Germinal center (tissue), 1 donor: ENCODE measurements at regions not wholly inside any gene's neighbourhood (a gene's known extent, or its start where the extent isn't known, plus 50 kb on each side); places are given as distances from the start of the nearest gene placed in this dataset.

Experiments used
- DNase-seq: peaks from one replicate; pipeline ENCODE4 v3.0.0; 2012; ENCODE audit warnings: mixed read lengths, low spot score

DNA sequence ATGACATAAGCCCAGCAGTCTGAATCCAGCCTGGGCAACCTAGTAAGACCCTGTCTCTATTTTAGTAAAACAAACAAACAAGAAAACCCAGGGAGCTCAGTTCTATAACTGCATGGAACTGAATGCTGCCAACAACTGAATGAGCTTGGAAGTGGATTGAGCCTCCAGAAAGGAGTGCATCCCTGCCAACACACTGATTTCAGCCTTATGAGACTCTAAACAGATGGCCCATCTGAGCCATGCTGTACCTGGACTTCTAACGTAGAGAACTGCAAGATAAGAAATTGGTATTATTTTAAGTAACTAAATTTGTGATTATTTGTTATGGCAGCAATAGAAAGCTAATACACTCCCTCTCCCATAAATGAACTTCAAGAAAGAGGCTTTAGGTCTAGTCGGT is 150.4 kb upstream of the RAI14 start:
- no peak for DNase-seq

DNA sequence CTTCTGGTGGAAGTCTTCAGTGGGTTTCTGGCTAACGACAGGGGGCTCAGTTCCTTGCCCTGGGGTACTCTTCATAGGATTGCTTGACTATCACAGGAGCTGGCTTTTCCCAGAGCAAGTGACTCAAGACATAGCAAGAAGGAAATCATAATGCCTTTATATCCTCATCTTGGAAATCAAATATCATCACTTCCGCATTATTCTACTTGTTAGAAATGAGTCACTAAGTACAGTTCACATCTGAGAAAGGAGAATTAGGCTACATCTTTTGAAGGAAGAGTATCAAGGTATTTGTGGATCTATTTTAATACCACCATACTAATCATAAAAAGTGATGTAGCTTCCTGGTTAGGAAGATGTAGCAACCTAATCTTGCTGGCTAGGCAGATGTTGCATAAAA is 148.2 kb upstream of the RAI14 start:
- DNase-seq, result no peak

DNA sequence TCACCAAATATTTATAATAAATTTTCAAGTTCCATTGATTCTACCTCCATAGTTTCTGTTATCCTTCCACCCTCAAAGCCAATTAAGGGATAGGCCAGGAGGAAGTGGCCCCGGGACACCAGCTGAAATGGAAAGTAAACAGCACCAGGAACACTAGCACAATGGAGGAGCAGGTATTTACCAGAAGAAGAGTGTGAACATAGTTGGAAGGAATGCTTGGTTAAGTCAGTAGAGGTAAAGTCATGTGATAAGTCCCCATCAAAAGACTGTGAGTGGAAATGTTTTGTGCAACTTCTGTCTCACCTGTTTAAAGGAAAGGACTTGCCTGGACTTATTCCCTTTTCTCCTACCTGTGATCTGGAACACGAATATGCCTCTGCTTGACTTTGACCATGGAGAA is 146.7 kb upstream of the RAI14 start:
- DNase-seq, result no peak

DNA sequence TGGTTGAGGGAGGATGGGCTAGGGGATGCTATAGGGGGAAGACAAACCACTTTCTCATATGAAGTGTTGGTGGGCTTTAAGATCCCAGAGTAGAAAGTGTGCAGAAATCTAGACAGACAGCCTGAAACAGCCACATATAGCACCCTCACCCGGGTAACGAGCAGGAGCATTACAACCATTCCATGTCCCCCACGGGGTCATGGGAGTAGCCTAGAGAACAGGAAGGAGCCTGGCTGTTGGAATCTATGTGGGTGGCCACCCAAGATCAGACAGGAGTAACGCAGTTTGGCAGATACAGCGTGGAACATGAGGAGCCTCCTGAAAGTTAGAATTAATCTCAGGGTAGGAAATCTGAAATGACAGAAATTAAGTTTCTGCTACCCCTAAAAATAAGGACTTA is 146.1 kb upstream of the RAI14 start:
- DNase-seq, result no peak

DNA sequence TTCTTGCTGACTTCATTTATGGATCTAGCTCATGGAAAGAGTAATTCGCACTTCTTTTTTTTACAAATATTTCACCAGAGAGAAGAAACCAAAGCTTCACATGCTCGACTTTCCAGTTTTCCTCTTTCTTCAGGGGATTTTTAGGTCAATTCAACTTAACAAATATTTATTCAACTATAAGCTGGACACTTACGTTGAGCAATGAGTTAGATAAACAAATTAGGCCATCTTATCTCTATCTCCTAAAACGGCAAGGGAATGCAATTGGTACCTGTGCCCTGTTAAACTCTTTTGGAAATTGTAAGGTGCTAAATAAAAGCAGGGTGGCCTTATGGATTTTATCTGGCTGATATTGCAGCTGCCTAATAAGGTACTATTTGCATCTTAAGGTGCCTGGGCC is 145.1 kb upstream of the RAI14 start:
- DNase-seq, result no peak

DNA sequence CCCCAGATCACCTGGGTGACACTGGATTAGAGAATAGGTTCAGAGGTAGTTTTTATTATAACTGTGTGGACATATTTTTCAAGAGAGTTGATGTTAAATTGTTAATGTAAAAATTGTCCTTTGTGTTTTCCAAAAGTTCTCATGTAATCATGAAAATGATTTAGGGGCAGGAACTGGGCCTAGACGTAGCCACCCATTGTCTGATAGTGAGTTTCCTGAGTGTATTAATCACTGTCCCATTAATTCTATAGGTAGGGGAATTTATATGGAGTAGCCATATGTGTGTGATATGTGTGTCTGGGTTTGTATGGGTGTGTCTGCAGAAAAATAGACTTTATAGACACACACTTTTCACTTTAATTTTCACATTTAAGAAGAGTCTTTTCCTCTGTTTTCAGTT is 144.6 kb upstream of the RAI14 start:
- no peak for DNase-seq

DNA sequence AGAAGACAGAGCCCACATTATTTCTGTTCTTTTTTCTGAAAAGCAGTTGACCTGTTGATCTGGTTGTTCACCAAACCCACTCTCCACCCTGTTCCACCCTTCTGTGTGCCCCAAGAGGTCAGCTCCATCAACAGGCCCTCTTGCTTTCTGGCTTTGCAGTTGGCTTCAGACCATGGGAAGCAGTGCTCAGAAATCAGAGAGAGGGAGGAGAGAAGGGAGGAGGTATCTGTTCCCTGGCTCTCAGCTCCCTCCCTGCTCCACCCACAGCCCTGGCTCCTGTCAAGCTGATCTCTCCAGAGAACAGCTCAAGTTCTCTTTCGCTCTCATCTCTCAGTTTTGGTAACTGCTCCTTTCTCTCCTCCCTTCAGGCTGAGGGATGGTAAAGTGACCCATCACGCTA is 144.2 kb upstream of the RAI14 start:
- no peak for DNase-seq

DNA sequence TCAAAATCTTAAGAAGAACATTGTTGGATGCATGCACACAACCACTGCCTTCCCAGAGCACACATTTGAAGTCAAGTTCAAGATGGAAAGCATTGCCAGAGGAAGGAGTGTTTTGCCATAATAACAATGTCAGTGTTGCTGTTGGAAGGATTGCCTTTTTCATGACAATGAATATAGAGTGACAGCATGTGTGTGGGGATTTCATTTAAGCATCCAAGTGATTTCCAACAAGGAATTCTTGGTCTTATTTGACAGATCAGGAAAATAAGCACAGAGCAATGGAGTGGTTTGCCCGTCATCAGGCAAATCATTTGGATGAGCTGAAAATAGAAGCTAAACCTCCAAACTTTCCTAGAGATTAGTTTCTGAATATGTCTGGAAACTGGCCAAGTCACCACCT is 140.0 kb upstream of the RAI14 start:
- no peak for DNase-seq

DNA sequence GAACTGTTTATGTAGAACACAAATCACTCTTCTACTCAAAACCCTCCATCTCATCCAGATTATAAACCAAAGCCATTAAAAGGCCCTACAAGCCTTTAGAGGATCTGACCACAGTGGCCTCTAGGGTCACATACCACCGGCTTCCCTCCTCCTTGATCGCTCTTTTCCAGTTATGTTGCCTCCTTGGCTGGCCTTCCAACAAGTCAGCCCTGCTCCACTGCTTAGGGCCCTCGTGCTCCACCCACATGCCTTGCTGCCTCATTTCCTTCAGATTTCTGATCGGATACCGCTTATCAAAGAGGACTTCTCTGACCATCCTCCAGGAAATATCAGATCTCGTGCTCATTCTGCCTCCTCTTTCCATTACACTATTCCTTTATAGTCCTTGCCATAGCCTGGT is 139.4 kb upstream of the RAI14 start:
- no peak for DNase-seq

DNA sequence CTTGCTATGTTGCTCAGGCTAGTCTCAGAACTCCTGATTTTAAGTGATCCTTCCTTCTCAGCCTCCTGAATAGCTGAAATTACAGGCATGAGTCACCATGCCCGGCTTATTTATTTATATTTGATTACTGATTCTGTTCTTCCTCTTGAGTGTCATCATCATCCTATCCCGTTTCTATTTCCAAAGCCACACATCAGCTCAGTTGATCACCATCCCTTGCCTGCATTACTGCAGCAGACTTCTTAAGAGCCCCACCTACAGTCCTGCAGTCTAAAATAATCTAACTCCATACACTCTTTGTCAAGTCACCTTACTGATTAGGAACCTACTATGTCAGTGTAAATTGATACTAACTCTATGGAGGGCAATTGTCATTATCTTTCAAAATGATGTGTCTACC is 138.9 kb upstream of the RAI14 start:
- DNase-seq, result no peak

DNA sequence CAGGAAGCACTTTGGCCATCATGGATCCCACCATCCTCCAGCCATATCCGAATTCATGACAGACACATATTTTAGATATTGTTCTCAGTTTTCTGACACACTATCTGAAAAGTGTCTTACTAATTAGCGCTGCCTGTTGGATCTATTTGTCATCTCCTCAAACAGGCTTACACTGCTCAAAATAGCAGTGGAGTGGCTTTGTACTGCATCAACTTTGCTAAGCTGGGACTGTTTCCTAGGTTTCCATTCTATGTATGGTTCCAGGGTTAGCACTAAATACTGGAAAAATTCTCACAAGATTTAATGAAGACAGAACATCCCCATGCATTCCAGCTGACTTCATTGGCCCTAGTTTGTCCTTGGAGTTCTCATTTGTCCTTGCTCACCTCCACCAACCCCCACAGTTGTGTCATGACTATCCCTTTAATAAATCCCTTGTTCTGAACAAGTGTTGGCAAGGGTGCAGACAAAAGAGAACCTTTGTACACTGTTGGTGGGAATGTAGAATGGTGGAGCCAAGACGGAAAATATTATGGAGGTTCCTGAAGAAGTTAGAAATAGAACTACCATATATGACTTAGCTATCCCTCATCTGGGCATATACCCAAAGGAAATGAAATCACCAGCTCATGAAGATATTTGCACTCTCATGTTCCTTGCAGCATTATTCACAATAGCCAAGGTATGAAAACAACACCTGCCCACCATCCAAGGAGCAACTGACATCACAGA is 136.5 kb upstream of the RAI14 start:
- no peak for DNase-seq

DNA sequence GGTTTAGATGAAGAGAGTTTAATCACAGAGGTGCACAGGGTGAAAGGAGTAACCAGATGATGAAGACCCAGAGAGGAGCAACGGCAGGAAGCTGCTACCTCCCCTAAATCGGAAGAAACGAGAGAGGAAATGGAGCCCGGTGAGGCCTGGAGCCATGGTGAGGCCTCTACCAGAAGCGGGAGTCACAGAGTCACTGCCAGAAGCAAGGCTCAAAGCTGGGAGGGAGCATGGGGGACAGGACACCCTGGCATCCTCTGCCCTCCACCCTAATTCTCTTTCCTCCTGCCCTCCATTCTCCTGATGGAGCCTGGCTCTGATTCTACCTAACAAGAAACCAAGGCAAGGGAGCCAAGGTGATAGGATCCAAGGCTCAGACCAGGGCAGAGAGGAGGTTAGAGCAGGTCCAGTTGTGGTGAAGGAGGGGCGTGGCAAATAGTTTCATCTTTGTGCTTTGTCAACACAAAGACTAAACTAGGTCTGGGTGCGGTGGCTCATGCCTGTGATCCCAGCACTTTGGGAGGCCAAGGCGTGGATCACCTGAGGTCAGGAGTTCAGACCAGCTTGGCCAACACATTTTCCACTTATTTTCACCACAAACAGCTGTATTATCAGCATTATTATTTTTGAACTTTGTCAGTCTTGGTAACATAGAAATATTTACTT is 134.4 kb upstream of the RAI14 start:
- DNase-seq, result no peak

DNA sequence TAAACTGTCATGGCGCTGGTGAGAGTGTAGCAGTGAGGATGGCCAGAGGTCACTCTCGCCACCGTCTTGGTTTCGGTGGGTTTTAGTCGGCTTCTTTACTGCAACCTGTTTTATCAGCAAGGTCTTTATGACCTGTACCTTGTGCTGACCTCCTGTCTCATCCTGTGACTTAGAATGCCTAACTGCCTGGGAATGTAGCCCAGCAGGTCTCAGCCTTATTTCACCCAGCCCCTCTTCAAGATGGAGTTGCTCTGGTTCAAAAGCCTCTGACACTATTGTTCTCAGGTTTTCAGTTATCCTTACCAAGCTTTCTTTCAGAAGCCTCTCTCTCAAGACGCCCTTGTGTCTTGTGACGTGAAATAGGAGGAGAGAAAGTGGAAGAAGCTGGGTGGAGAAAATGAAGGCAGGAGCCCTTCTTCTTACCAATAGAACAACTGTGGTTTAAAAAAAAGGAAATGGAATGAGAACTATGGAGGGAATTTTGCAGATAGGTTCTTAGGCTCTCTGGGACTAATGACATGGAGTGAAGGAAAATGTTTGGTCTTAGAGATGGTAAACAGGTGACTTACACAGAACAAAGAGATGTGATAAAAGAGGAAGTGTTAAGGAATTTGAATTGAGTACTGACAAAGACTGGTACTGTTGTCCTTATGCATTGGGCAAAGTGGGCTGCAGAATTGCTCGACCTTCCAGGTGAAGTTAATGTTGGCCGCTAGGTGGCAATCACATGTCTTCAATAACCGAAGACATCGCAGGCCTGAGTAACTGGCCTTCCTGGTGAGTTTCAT is 133.3 kb upstream of the RAI14 start:
- peak; percentile 60 for DNase-seq

DNA sequence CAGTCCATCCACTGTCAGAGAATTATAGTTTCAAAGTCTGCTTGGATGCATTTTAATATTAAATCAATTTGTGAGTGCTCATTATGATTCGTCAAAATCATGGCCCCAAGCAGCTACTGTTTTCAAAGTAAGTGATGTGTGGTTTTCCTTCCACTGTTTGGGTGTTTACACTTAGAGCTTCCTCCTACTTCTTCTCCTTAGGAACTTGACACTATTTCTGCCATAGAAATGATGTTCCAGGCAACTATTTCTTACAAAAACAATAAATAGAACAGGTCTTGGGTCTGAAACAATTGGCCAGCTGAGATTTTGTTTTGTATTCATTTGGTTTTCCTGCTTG is 132.8 kb upstream of the RAI14 start:
- no peak for DNase-seq

DNA sequence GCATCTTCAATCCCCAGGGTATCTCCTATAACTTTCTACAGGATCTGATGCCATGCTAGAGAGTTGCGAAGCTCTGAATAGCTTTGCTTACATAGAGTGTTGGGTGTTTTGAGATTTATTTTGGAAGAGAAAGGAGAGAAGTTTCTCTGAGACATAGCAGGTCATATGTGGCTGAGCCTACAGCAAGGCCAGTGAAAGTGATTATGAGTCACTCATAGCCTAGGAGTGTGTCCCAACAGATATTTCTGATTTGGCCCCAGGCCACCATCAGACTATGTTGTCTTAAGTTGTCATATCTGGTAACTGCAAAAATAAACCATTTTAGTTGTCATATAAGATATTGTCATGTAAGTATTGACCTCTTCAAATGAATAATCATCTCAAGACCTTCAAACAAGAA is 132.0 kb upstream of the RAI14 start:
- DNase-seq, result no peak

DNA sequence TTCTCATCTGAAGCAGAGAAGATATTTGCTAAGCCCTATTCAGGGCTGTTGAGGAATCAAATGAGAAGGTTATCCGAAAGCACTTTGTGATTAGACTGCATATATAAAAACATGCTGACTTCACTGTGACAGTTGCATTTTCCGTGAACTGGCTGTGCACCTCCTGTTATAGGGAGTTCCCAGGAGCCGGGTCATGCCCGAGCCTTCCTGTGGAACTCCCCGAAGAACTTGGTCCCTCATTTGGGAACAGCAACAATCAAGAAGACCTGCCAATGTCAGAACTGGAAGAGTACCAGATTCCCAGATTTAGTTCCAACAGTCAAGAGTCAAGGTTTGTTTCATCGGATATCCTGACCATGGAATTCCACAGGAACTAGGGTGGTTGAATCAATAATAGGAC is 130.4 kb upstream of the RAI14 start:
- no peak for DNase-seq

DNA sequence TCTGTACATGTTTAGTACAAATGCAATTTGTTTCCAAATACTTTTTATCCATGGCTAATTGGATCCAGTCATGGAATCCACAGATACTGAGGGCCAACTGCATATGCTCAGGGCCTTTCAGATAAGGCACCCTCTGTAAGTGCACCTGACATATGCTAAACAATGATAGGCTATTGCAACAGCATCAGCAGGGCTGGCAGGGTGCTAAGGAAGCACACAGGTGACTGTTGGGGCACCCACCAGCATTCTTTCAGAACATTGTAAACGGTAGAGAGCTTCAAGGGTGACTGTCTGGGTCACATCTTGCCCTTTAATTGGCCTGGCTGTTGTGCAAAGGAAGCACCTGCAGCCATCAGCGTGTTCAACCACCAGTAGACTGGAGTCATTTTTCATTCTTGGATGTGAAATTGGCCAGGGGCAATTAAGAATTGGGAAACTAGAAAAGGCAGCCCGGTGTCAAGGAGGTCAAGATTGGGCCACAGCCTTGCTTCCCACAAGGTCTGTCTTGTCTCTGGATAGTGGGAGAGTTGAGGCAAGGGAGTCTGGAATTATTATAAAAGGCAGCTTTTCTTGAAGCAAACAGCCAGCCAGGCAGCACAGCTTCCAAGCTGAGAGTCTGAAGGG is 129.3 kb upstream of the RAI14 start:
- no peak for DNase-seq

DNA sequence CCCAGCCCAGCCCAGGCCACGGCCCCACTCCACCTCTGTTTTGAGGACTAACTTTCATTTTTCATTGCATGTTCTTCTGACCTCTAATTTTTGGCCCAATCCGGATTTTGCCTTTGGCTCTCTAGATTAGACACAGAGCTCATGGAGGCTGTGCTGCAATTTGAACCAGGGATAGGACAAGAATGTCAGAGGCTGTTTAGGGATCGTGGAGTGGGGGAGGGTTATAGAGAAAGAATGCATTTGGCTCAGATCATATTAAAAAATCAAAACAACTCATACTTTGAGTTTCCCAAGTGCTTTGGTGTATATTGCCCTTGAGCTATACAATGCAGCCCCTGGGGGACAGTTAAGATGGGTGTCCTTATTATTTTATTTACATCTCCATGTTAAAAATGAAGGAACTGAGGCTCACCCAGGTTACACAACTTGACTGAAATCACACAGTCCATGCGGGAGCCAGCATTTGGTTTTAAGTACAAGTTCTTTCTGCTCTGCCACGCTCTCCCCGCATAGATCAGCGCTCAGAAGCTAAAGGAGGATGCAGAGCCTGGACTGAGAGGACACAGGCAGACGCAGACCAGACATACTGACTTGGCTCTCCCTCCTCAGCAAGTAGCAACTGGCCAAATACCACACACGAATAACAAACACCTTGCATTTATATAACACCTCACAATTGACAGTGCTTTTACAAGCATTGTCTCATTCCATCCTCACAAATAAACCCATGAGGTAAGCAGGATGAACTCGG is 126.4 kb upstream of the RAI14 start:
- DNase-seq, result no peak

DNA sequence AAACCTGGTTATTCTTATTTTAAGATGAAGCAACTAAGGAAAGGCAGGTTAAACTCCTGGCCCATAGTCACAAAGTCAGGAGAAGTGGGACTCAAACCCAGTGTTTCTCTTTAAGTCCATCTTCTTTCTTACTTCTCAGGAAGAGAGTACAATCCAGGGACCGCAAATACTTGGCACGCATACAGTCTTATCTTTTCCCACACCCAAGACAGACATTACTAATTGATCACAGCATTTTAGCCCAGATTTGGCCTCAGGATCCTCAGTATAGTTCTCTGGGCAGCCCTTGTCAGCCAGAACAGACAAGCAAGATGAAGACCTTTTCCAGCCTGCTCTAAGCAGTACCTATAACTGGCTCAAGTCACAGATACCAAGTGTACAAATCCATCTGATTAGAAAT is 125.5 kb upstream of the RAI14 start:
- DNase-seq, result no peak

DNA sequence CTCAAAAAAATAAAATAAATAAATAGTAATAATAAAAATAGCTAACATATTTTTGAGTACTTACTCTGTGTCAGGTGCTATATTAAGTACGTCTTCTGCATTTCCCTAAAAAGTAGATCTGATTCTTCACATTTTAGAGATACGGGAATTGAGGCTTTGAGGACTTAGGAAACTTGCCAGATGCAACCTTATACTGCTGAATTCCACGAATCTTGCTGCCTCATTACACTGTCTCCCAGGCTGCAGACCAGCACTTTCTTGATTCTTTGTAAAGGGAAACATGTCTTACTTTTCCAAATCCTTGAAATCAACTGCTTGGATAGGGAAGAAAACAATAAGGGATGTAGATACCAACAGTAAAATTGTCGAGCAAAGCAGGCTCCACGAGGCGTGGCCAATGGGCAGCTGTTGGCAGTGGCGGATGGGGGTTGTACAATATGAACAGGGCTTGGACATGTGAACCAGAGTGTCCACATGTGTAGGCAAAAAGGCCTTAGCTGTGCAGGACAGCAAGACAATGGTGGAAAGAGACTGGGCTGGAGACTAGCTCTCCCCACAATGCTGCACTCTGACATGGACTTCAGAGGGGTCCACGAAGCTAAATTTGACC is 124.3 kb upstream of the RAI14 start:
- DNase-seq, result no peak

DNA sequence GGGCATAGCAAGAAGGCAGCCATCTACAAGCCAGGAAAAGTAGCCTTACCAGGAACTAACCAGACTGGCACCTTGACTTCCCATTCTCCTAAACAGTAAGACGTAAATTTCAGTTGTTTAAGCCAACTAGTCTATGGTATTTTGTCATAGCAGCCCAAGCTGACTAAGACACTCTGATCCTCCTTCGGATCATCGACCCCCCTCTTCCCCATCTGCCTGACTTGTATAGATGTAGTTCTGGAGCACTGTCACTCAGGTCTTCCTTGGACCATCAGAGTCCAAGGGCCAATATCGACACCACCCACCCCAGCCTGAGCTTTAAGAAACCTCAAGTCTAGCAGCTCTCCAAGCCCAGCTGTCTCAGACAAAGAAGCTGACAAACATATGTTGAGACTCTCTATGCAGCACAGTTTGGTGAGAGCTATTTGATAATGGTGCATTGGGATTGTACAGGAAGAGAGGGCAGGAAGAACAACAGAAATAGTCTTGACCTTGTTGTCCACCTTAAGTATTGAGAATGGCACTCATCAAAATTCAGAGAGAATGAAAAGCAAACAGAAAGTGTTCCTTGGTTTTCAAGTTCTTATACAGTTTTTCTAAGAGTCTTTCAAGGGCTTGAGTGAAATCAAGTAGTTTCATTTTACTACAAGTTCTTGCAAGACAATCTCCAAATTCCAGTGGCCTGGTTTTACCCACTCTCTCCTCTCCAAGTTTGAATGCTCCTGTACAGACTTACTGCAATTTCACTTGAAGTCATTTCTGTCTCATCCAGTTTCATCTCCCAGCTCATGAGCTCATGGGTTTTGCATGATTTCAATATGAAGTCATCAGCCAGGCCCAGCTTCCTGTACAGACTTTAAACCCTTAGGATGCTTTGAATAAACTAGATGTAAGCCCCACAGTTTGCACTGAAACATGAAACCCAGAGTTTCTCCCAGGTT is 122.3 kb upstream of the RAI14 start:
- no peak for DNase-seq
